SK-N-SH (cell line): ENCODE measurements at regions not wholly inside any gene's neighbourhood (a gene's known extent, or its start where the extent isn't known, plus 50 kb on each side); places are given as distances from the start of the nearest gene placed in this dataset.
A peak's percentile ranks its signal among the peaks of the same experiment; 100 is the strongest.

Experiments
- CTCF ChIA-PET: fragments of 300-600, 350-600 bp; formaldehyde crosslinking; extraction: SDS; loops from one replicate; lab custom pipeline; 2021; lab: Yijun Ruan, JAX
- POLR2A ChIA-PET: fragments of 350-600 bp; sonication (Branson Sonifier 250); formaldehyde crosslinking; extraction: SDS; loops from one replicate; lab custom pipeline; 2020; ENCODE audit warnings: antibody characterized with exemption, inconsistent platforms; lab: Yijun Ruan, JAX
- DNase-seq: peaks from one replicate; pipeline ENCODE4 v3.0.0; 2012
- H2AFZ ChIP-seq: fragments of 200-600 bp; sonication (generic); 2 replicates; pipeline ENCODE4 v1.8.1; 2016; ENCODE audit warnings: antibody characterized with exemption, mild to moderate bottlenecking, low read depth
- H3F3A ChIP-seq: fragments of 200-600 bp; sonication (generic); replicated peaks from 2 replicates; pipeline ENCODE3; 2016; ENCODE audit warnings: antibody characterized with exemption, mild to moderate bottlenecking; ENCODE audit not compliant: insufficient read depth
- H3K27ac ChIP-seq, 2 experiments: fragments of 200-500 bp in 1 of 2; fragments of 200-600 bp in 1 of 2; sonication (Bioruptor generic) in 1 of 2; sonication (generic), shearing (Covaris generic) in 1 of 2; 2 replicates each; pipeline versions ENCODE4 v1.5.1 to v1.6.1; 2014 to 2016; ENCODE audit warnings: low read depth in 2 of 2, inconsistent platforms in 1 of 2, low read length in 1 of 2, mild to moderate bottlenecking in 1 of 2, mixed read lengths in 1 of 2
- H3K27me3 ChIP-seq: fragments of 200-600 bp; sonication (generic), shearing (Covaris generic); 2 replicates; pipeline ENCODE4 v1.6.1; 2016; ENCODE audit warnings: mixed run types; ENCODE audit not compliant: insufficient read depth
- H3K36me3 ChIP-seq, 2 experiments: fragments of 200-500 bp in 1 of 2; fragments of 200-600 bp in 1 of 2; sonication (Bioruptor generic) in 1 of 2; sonication (generic) in 1 of 2; replicated peaks in 1 of 2; 2 replicates each; pipeline versions ENCODE3 to v1.5.1; 2014 to 2016; ENCODE audit warnings: low read length in 1 of 2, mild to moderate bottlenecking in 1 of 2; ENCODE audit not compliant: insufficient read depth in 2 of 2, control insufficient read depth in 1 of 2
- H3K4me1 ChIP-seq, 2 experiments: fragments of 200-500 bp in 1 of 2; fragments of 200-600 bp in 1 of 2; sonication (Bioruptor generic) in 1 of 2; sonication (generic), shearing (Covaris generic) in 1 of 2; 2 replicates each; pipeline versions ENCODE4 v1.5.1 to v1.6.1; 2014 to 2016; ENCODE audit warnings: low read depth in 1 of 2, low read length in 1 of 2, mixed run types in 1 of 2; ENCODE audit not compliant: insufficient read depth in 2 of 2, control insufficient read depth in 1 of 2
- H3K4me2 ChIP-seq: fragments of 200-600 bp; sonication (generic), shearing (Covaris generic); 2 replicates; pipeline ENCODE4 v1.6.1; 2017; ENCODE audit warnings: mixed run types
- H3K4me3 ChIP-seq, 2 experiments: fragments of 200-500 bp in 1 of 2; fragments of 200-600 bp in 1 of 2; sonication (Bioruptor generic) in 1 of 2; sonication (generic), shearing (Covaris generic) in 1 of 2; 2 replicates each; pipeline versions ENCODE4 v1.5.1 to v1.8.1; 2014 to 2016; ENCODE audit warnings: low read depth in 2 of 2, inconsistent platforms in 1 of 2, low read length in 1 of 2, mild to moderate bottlenecking in 1 of 2, mixed read lengths in 1 of 2, moderate library complexity in 1 of 2
- H3K79me2 ChIP-seq: fragments of 200-600 bp; sonication (generic); 2 replicates; pipeline ENCODE4 v1.8.1; 2017; ENCODE audit warnings: mild to moderate bottlenecking; ENCODE audit not compliant: insufficient read depth
- H3K9ac ChIP-seq: fragments of 200-600 bp; sonication (generic); 2 replicates; pipeline ENCODE4 v1.6.1; 2017; ENCODE audit warnings: mixed run types
- H3K9me2 ChIP-seq: fragments of 200-600 bp; sonication (generic); 2 replicates; pipeline ENCODE4 v1.6.1; 2017; ENCODE audit warnings: mixed run types
- H3K9me3 ChIP-seq: fragments of 200-600 bp; sonication (generic); 2 replicates; pipeline ENCODE4 v1.6.1; 2017; ENCODE audit warnings: mixed run types, mild to moderate bottlenecking, moderate library complexity
- H4K20me1 ChIP-seq: fragments of 200-600 bp; sonication (generic); 2 replicates; pipeline ENCODE4 v1.6.1; 2017; ENCODE audit warnings: mild to moderate bottlenecking, mixed run types; ENCODE audit not compliant: insufficient read depth
- CHD2 ChIP-seq: fragments of 150-350 bp; IDR thresholded peaks from 2 replicates; pipeline ENCODE4 v1.6.1; 2018; ENCODE audit warnings: low read length; ENCODE audit not compliant: partially characterized antibody
- CTCF ChIP-seq: fragments of 200-600 bp; sonication (generic); IDR thresholded peaks from 2 replicates; pipeline ENCODE4 v1.6.1; 2017; ENCODE audit warnings: antibody characterized with exemption, mild to moderate bottlenecking, moderate library complexity
- EP300 ChIP-seq, 2 experiments: IDR thresholded peaks; 2 replicates each; pipeline versions ENCODE4 v1.4.0 to v1.6.1; 2012; ENCODE audit warnings: borderline replicate concordance in 1 of 2, low read depth in 1 of 2, low read length in 1 of 2
- EZH2phosphoT487 ChIP-seq: fragments of 200-600 bp; sonication (generic); IDR thresholded peaks from 2 replicates; pipeline ENCODE4 v1.6.1; 2017; ENCODE audit warnings: low read depth, mixed run types, mild to moderate bottlenecking, antibody characterized with exemption, moderate library complexity, borderline replicate concordance
- FOXJ3 ChIP-seq: sonication (generic); formaldehyde crosslinking; IDR thresholded peaks from 2 replicates; pipeline ENCODE4 v1.5.1; 2020; ENCODE audit warnings: mild to moderate bottlenecking, missing genetic modification reagents
- GABPA ChIP-seq: IDR thresholded peaks from 2 replicates; pipeline ENCODE4 v1.4.0; 2012; ENCODE audit warnings: low read depth, mild to moderate bottlenecking
- GATA2 ChIP-seq: sonication (generic); formaldehyde crosslinking; IDR thresholded peaks from 2 replicates; pipeline ENCODE4 v1.5.0; 2020; ENCODE audit warnings: mild to moderate bottlenecking, missing genetic modification reagents
- JUND ChIP-seq: IDR thresholded peaks from 2 replicates; pipeline ENCODE4 v1.4.0; 2012
- MAX ChIP-seq: IDR thresholded peaks from 2 replicates; pipeline ENCODE4 v1.4.0; 2012; ENCODE audit warnings: low read depth
- NRF1 ChIP-seq: IDR thresholded peaks from 2 replicates; pipeline ENCODE4 v1.6.1; 2012; ENCODE audit warnings: low read depth, mild to moderate bottlenecking, low read length
- PBX3 ChIP-seq: IDR thresholded peaks from 2 replicates; pipeline ENCODE4; 2012
- RAD21 ChIP-seq: IDR thresholded peaks from 2 replicates; pipeline ENCODE4 v1.6.1; 2012; ENCODE audit warnings: mild to moderate bottlenecking, low read length
- RFX5 ChIP-seq: IDR thresholded peaks from 2 replicates; pipeline ENCODE4 v1.6.1; 2012; ENCODE audit warnings: mild to moderate bottlenecking, improper control_type of control experiment, low read length
- RXRA ChIP-seq: IDR thresholded peaks from 2 replicates; pipeline ENCODE4 v1.4.0; 2012; ENCODE audit warnings: low read depth, mild to moderate bottlenecking, borderline replicate concordance
- SIN3A ChIP-seq: IDR thresholded peaks from 2 replicates; pipeline ENCODE4 v1.6.1; 2012; ENCODE audit warnings: low read depth, mild to moderate bottlenecking, low read length, moderate library complexity, borderline replicate concordance
- SMC3 ChIP-seq: IDR thresholded peaks from 2 replicates; pipeline ENCODE4 v1.6.1; 2012; ENCODE audit warnings: low read depth, low read length, improper control_type of control experiment
- USF1 ChIP-seq: IDR thresholded peaks from 2 replicates; pipeline ENCODE4 v1.4.0; 2012; ENCODE audit warnings: low read depth, borderline replicate concordance
- YY1 ChIP-seq: IDR thresholded peaks from 2 replicates; pipeline ENCODE4 v1.4.0; 2012; ENCODE audit warnings: low read depth, mild to moderate bottlenecking
- ZBTB33 ChIP-seq: IDR thresholded peaks from 2 replicates; pipeline ENCODE4 v1.4.0; 2012; ENCODE audit warnings: low read depth, borderline replicate concordance
- WGBS: methylation state at CpG from one replicate; pipeline ENCODE4 v1.1.6; 2017; ENCODE audit warnings: low lambda C conversion rate; 5-methylcytosine and 5-hydroxymethylcytosine counted together

- TF ChIP-seq GABPA (no peak), JUND (no peak), CTCF (no peak), ZBTB33 (no peak), EP300 (IDR thresholded peaks at IDR 0.05; ENCODE audit: borderline replicate concordance in 1 of 2, low read depth in 1 of 2, low read length in 1 of 2) (no peak), SIN3A (no peak), USF1 (no peak)
- no peak overlapping the region for H3K9ac ChIP-seq
- H3K4me1 ChIP-seq, result peaks cover 0 to 17% of the 10 kb centered on the region in 2 experiments; a peak in 1 of 4 replicates
- no peaks in the 10 kb centered on the region for H3K9me2 ChIP-seq
- H3K27me3 ChIP-seq, result no peaks in the 10 kb centered on the region
- DNase-seq, result no peak
- H3K4me3 ChIP-seq, result no peak overlapping the region
- no peaks in the 10 kb centered on the region for H4K20me1 ChIP-seq
- POLR2A ChIA-PET, result no interaction called here
- H3K9me3 ChIP-seq, result no peaks in the 10 kb centered on the region
- H3K4me2 ChIP-seq, result no peak overlapping the region
- H3K27ac ChIP-seq, result no peak overlapping the region
- H2AFZ ChIP-seq, result no peak overlapping the region
- CTCF ChIA-PET, result interaction anchor here (1.1 to 2.0 kb wide), 2 partner anchors 38 to 242 kb away, joined by 3 to 6 read pairs; no protein-coding TSS in a partner anchor
- no peaks in the 10 kb centered on the region for H3K36me3 ChIP-seq
- peaks cover 15% of the 10 kb centered on the region for H3F3A ChIP-seq
- no peaks in the 10 kb centered on the region for H3K79me2 ChIP-seq
- 94% methylated on average over 3 of the region's 3 CpGs for WGBS
These were observed 79.5 kb upstream of the RIOK3 start for GRCh38 chr18:23373570-23373969.

- Histone ChIP-seq H3K36me3 (no peaks in the 10 kb centered on the region), H3K27me3 (no peaks in the 10 kb centered on the region), H3K4me1 (peaks cover 0 to 30% of the 10 kb centered on the region in 2 experiments; a peak in 1 of 4 replicates), H3K9ac (peak overlapping the region; percentile 26; the same call in 1 of the 2 replicates), H3K4me3 (no peak overlapping the region), H3K79me2 (no peaks in the 10 kb centered on the region), H3F3A (peaks cover 22% of the 10 kb centered on the region), H3K9me2 (no peaks in the 10 kb centered on the region), H3K27ac (peak overlapping the region in 1 of 2 experiments; percentile 82; a peak in 2 of 4 replicates), H2AFZ (no peak overlapping the region), H3K4me2 (peak overlapping the region; percentile 59), H4K20me1 (no peaks in the 10 kb centered on the region), H3K9me3 (no peaks in the 10 kb centered on the region)
- CTCF ChIA-PET, result interaction anchor here (0.9 to 7.0 kb wide), 15 partner anchors 11 to 557 kb away, joined by 3 to 149 read pairs (median 5); partner anchors contain the start of gene CABLES1
- 37% methylated on average over 3 of the region's 3 CpGs for WGBS
- no peak for DNase-seq
- POLR2A ChIA-PET, result no interaction called here
- TF ChIP-seq SMC3 (no peak), FOXJ3 (CRISPR knock-in tag) (no peak), GATA2 (CRISPR knock-in tag) (no peak), RXRA (no peak), YY1 (no peak), RFX5 (no peak), EZH2phosphoT487 (no peak), RAD21 (no peak), CTCF (no peak), GABPA (no peak), CHD2 (no peak), MAX (no peak), NRF1 (no peak), PBX3 (peak; percentile 55)
These were observed 75.3 kb upstream of the RIOK3 start for GRCh38 chr18:23377669-23378301.
